GM18870 (cell line): ENCODE measurements at regions not wholly inside any gene's neighbourhood (a gene's known extent, or its start where the extent isn't known, plus 50 kb on each side); places are given as distances from the start of the nearest gene placed in this dataset.
"Not testable (repeated sequence)": the region's sequence is repeated elsewhere in the genome, so short reads cannot be mapped to it uniquely, and the experiment has no call there.

Experiments used
- ATAC-seq: cut with Tn5 transposase; IDR thresholded peaks from one replicate; pipeline ENCODE4 v1.9.1; 2021; ENCODE audit warnings: moderate library complexity; ENCODE audit not compliant: unreplicated experiment

GRCh38 chr1:96557336-96557735 is 164.2 kb upstream of the PTBP2 start:
- no peak for ATAC-seq

- ATAC-seq: no peak
Measured at GRCh38 chr1:96558635-96559034, 162.9 kb upstream of the PTBP2 start.

GRCh38 chr1:96559181-96559580 is 162.4 kb upstream of the PTBP2 start:
- ATAC-seq: no peak

GRCh38 chr1:96559707-96560596 is 161.6 kb upstream of the PTBP2 start:
- ATAC-seq: no peak

- ATAC-seq: no peak
Measured at GRCh38 chr1:96562094-96562493, 159.5 kb upstream of the PTBP2 start.

GRCh38 chr1:96564401-96564800 is 157.2 kb upstream of the PTBP2 start:
- not testable (repeated sequence) for ATAC-seq

GRCh38 chr1:96565546-96565945 is 156.0 kb upstream of the PTBP2 start:
- ATAC-seq: no peak

GRCh38 chr1:96568639-96569038 is 152.9 kb upstream of the PTBP2 start:
- ATAC-seq: no peak

GRCh38 chr1:96569288-96569687 is 152.3 kb upstream of the PTBP2 start:
- ATAC-seq: no peak

GRCh38 chr1:96579636-96580035 is 141.9 kb upstream of the PTBP2 start:
- no peak for ATAC-seq

GRCh38 chr1:96580920-96581319 is 140.7 kb upstream of the PTBP2 start:
- ATAC-seq: no peak

- no peak for ATAC-seq
Measured at GRCh38 chr1:96581772-96582171, 139.8 kb upstream of the PTBP2 start.

GRCh38 chr1:96583903-96584302 is 137.7 kb upstream of the PTBP2 start:
- no peak for ATAC-seq

GRCh38 chr1:96587222-96587621 is 134.4 kb upstream of the PTBP2 start:
- no peak for ATAC-seq

GRCh38 chr1:96588416-96588995 is 133.1 kb upstream of the PTBP2 start:
- ATAC-seq: no peak

GRCh38 chr1:96595530-96595929 is 126.1 kb upstream of the PTBP2 start:
- ATAC-seq: not testable (repeated sequence)

- peak; percentile 89 for ATAC-seq
Measured at GRCh38 chr1:96596226-96596922, 125.2 kb upstream of the PTBP2 start.

- ATAC-seq: no peak
Measured at GRCh38 chr1:96597218-96597617, 124.4 kb upstream of the PTBP2 start.

- ATAC-seq: no peak
Measured at GRCh38 chr1:96598416-96599168, 123.0 kb upstream of the PTBP2 start.

GRCh38 chr1:96604620-96605019 is 117.0 kb upstream of the PTBP2 start:
- ATAC-seq: not testable (repeated sequence)

- ATAC-seq: not testable (repeated sequence)
Measured at GRCh38 chr1:96617375-96617774, 104.2 kb upstream of the PTBP2 start.
